ENCODE measurements at regions not wholly inside any gene's neighbourhood (a gene's known extent, or its start where the extent isn't known, plus 50 kb on each side); places are given as distances from the start of the nearest gene placed in this dataset.
"Not testable (repeated sequence)": the region's sequence is repeated elsewhere in the genome, so short reads cannot be mapped to it uniquely, and the experiment has no call there.

- no peak for DNase-seq (ENCODE audit: low read depth)
- H3K4me3 ChIP-seq (ENCODE audit: low read depth, low read length): no peak overlapping the region
- no peak for TF ChIP-seq CTCF (conservative IDR thresholded peaks at IDR 0.05; ENCODE audit: low read depth, low read length)
Measured at GRCh38 chr5:25241981-25242380, 597.2 kb upstream of the CDH10 start.

- not testable (repeated sequence) for H3K4me3 ChIP-seq (ENCODE audit: low read depth, low read length); DNase-seq (ENCODE audit: low read depth)
Measured at GRCh38 chr5:25238720-25239119, 593.9 kb upstream of the CDH10 start.

DNA sequence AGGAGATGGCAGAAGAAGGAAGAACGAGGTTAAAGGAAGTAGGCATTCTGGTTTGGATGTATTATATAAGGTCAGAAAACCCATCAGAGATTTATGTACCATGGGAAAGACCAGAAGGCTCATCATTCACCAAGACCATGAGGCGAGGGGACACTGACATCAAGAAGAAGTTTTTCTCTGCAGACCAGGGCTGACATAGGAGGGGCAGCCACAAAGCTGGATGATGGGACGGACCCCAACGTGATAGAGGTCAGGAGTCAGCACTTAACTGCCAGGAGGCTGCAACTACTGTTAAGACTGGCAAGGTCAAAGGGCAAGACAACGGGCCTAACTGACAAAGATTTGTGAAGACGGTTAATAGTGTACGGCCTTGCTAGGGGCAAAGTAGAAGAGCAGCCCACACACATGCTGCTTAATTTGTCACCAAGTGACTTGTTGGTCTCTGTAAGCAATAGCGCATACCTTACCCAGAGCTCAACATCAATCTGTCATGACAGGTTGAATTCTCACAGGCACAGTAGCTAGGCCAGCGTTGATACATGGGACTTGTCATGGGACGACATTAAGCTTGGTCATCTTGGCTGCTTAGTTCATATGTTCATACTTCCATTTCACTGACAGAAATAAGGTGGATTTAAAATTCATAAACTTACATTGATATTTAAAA lies 579.7 kb upstream of the CDH10 start:
- no peak for DNase-seq (ENCODE audit: low read depth)
- no peak for TF ChIP-seq CTCF (conservative IDR thresholded peaks at IDR 0.05; ENCODE audit: low read depth, low read length)

GRCh38 chr5:25199902-25200301 lies 555.1 kb upstream of the CDH10 start:
- not testable (repeated sequence) for DNase-seq (ENCODE audit: low read depth); H3K4me3 ChIP-seq (ENCODE audit: low read depth, low read length)

More for the DNA sequence above, 579.7 kb upstream of the CDH10 start:
- no peak overlapping the region for H3K4me3 ChIP-seq (ENCODE audit: low read depth, low read length)

DNA sequence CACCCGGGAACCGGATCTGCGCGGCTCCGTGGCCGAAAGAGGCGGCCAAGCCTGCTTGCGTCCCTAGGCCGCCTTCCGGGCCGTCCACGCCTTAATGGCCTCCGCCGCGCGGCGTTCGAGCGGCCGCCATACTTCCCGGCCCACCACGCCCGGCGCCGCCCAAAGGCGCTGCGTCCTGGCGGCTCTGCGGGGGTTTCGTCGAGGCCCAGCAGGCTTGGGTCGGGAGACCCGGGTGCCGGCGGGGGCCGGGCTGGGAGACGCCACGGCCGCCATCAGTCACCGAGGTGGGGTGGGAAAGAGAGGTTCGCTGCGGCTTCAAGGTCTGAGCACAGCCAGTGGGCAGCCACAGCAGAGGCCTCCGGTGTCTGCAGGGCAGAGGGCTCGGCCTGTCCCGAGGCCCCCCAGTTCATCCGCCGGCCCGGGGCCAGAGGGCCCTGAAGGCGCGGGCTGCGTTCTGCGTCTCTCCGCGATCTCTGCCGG lies 545.8 kb upstream of the CDH10 start:
- H3K4me3 ChIP-seq (ENCODE audit: low read depth, low read length): no peak overlapping the region
- no peak for DNase-seq (ENCODE audit: low read depth)
- TF ChIP-seq CTCF (conservative IDR thresholded peaks at IDR 0.05; ENCODE audit: low read depth, low read length): no peak

- TF ChIP-seq CTCF (conservative IDR thresholded peaks at IDR 0.05; ENCODE audit: low read depth, low read length): no peak
- no peak for DNase-seq (ENCODE audit: low read depth)
- no peak overlapping the region for H3K4me3 ChIP-seq (ENCODE audit: low read depth, low read length)
Measured at GRCh38 chr5:25181249-25181648, 536.5 kb upstream of the CDH10 start.

DNA sequence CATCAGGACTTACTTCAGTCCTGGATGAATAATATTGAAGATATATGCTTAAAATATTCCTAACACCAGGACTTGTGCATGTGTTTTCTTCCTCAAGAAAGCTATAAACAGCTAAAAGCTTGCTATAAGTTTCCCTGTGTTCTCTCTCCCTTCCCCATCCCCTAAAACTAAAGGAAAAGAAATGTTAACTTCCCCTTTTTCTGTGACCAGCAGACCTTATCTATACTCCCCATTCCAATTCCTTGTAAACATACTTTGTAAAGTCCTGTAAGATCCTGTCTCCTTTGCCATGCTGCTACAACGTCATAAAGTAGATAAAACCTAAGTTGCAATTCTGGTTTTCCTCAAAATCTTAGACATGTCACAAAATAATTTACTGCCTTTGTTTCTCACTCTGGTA lies 517.8 kb upstream of the CDH10 start:
- not testable (repeated sequence) for H3K4me3 ChIP-seq (ENCODE audit: low read depth, low read length); DNase-seq (ENCODE audit: low read depth)

GRCh38 chr5:25160891-25161290 lies 516.1 kb upstream of the CDH10 start:
- DNase-seq (ENCODE audit: low read depth): no peak
- no peak for TF ChIP-seq CTCF (conservative IDR thresholded peaks at IDR 0.05; ENCODE audit: low read depth, low read length)
- H3K4me3 ChIP-seq (ENCODE audit: low read depth, low read length): no peak overlapping the region

GRCh38 chr5:25150819-25151218 lies 506.0 kb upstream of the CDH10 start:
- DNase-seq (ENCODE audit: low read depth): no peak
- TF ChIP-seq CTCF (conservative IDR thresholded peaks at IDR 0.05; ENCODE audit: low read depth, low read length): no peak
- H3K4me3 ChIP-seq (ENCODE audit: low read depth, low read length): no peak overlapping the region
